GM19025 (cell line): ENCODE measurements at regions not wholly inside any gene's neighbourhood (a gene's known extent, or its start where the extent isn't known, plus 50 kb on each side); places are given as distances from the start of the nearest gene placed in this dataset.

Source experiments
- ATAC-seq: cut with Tn5 transposase; IDR thresholded peaks from one replicate; pipeline ENCODE4 v1.9.1; 2021; ENCODE audit warnings: mild to moderate bottlenecking, low read depth, moderate library complexity; ENCODE audit not compliant: unreplicated experiment

- ATAC-seq: no peak
Observed at GRCh38 chr3:135779024-135779423, 186.5 kb upstream of the PPP2R3A start.

- ATAC-seq: no peak
Observed at GRCh38 chr3:135779590-135780235, 185.8 kb upstream of the PPP2R3A start.

DNA sequence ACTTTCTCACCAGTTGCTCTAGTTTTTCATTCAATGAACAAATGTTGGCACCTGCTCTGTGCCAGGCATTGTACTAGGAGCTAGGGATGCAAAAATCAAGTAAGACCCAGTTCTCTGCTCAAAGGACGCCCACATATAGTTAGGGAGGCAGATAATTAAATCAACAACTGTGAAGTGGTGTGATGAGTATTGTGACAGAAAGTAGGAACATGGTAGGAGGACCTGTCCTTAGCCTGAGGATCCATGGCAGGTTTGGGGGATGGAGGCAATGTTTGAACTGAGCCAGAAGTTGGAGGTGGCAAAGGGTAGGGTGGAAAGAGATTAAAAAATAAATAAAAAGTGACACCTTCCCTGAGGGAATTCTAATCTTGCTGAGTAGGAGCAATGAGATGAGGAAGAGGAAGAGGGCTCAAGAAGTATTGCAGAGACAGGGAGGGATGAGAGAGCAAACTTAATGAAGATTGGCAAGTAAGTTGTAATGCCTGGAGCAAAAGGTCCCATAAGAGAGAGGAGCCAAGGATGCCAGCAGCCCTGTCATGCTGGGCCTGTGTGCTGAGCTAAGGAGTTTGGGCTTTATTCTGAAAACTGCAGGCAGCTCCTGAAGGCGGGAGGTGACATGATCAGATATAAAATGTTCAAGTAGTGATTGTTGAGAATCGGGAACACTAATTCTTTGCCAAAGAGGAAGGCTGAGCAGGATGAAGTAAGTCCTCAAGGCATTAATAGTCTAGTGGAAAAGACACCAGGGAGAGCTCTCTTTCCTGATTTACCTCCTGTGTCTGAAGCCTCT, 184.3 kb upstream of the PPP2R3A start:
- no peak for ATAC-seq

DNA sequence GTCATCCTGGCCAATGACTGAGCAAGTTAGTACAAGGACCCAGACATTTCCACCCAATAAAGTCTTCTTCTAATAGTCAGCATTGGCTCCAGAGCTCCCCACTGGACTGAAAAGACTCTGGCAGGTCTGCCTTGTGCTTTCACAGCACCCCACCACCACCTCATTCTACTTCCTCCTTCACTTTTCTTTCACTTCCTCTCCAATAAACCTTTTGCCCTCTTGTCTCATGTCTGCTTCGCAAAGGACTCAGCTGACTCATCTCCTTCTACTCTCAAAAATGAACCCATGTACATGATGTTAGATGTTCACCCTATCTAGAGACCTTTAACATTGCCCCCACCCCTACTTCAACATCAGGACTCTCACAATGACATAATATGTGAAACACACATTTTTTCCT, 181.0 kb upstream of the PPP2R3A start:
- ATAC-seq: no peak

GRCh38 chr3:135788146-135788545, 177.4 kb upstream of the PPP2R3A start:
- ATAC-seq: no peak

DNA sequence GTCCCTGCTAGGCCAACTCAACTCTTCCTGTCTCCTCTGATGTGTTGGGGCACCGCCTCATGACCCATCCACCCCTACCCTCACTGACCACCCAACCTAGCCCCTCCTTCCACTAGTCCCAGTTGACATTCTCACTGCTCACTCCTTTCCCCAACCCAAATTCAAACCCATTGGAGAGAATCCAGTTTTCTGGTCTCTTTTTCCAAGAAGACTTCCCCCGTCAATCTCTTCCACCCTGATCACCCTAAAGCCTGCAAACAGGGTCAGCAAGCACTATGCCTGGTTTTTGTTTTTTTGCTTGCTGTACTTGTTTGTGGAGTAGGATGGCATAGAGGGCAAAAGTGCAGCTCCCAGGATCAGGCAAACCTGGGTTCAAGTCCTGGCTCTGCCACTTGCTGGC, 176.6 kb upstream of the PPP2R3A start:
- ATAC-seq: no peak

GRCh38 chr3:135792174-135792573, 173.4 kb upstream of the PPP2R3A start:
- ATAC-seq: no peak

- no peak for ATAC-seq
Observed at GRCh38 chr3:135792858-135793475, 172.6 kb upstream of the PPP2R3A start.

DNA sequence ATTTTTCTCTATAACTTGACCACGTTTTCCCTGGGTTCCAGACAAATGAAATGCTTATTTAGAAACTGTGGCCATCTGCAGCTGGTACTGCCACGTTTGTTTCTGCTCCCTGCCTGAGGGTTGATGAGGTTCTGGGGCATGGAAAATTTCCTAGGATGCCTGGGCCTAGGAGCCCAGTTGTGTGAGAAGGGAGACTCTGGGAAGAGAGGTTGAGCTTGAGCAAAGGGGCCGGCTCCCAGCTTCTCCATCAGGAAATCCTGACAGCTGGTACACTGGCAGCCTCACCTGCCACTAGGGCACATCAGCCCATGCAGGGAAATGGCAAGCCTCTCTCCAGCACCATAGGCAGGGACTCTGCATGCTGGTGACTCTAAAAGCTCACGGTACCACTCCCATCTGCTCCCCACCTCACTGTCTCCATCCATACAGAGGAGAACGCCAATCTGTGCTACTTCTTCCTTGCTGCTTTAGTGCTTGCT, 165.4 kb upstream of the PPP2R3A start:
- no peak for ATAC-seq

- no peak for ATAC-seq
Observed at GRCh38 chr3:135801018-135801417, 164.5 kb upstream of the PPP2R3A start.

DNA sequence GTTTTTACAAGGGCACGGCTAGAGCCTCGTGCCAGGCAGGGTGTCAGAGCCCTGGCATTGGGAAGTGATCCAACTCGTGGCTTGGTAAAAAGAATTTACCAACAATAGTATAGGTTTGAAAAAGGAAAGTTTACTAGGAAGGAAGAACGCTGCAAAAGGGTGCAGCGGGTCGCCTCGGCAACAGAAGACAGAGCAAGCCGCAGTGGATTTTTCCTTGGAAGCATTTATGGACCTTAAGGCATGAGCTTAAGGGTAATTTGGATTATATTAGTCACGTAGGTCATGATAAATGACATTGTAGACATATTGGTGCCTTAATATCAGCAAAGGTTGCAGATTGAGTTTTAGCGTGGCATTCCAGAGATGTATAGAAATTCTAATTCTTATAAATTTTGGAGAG, 163.4 kb upstream of the PPP2R3A start:
- ATAC-seq: no peak

DNA sequence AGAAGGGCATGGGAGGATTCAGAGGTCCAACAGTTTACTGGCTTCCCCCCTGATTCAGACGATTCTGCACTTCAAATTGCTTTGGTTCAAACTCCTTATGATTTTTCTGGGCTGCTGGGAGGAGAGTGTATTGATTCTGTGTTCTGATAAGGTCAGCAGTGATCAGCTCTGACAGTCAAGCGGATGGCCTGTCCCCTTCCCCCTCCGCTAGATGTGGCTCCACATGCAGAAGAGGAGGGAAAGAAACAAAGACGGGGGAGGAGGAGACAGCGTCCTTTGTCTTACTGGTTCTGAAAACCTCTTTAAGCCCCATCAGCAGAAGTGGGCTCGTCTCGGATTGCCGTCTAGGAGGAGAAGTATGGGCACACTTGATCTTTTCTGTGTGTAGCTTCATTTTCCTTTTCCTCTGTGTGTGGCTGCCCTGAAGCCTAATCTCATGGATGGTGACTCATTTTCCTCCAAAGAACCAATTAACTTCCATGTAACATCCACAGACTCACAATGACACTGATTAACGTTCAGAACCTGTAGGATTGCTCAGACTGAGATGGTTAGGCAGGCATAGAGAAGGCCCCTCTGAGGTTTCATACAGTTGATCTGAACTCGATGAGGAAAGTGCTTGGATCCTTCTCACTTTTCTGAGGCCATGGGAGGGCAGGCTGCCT, 162.4 kb upstream of the PPP2R3A start:
- ATAC-seq: no peak

GRCh38 chr3:135805752-135806151, 159.8 kb upstream of the PPP2R3A start:
- no peak for ATAC-seq

DNA sequence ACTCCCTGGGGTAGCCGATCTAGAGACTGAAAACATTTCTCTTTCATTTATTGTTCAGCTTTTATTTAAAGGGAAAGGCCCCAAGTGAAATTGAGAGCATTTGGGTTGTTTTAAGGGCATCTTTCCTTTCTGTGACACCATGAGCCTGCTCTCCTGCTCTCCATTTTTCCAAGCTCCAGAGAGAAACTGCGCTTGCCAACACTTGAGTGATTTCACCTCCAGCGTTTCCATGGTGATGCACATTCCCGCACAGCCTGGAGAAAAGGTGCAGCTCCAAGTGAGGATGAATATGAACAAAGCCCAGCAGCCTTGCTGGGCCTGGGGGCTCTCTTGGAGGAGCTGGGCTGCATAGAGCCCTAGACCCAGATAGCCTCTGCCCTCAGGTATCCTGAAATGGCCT, 159.2 kb upstream of the PPP2R3A start:
- no peak for ATAC-seq

- ATAC-seq: no peak
Observed at GRCh38 chr3:135807879-135808278, 157.6 kb upstream of the PPP2R3A start.

DNA sequence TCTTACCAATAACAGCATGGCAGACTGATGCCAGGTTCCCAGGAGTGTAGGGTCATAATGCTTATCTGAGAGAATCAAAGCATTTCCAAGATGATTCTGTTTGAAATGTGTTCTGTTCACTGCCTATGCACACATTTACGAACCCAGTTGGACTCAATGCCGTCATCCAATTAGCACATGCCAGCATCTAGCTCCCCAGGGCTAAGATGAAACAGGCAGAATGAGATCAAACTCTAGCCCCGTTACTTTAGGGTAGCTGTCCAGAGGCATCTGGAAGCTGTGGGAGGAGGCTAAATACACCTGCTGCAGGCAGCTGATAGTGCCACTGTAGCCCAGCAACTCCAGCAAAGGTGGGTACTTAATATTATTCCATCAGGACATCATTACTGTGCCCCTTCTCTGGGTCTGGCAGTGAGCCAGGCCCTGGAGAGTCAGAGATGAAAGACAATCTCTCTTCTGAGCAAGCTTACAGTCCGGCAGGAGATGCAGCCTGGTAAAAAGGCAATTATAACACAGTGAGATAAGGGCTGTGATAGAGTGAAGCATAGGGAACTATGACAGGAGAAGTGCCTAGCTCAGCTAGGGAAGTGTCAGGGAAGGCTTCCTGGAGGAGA, 156.4 kb upstream of the PPP2R3A start:
- no peak for ATAC-seq

DNA sequence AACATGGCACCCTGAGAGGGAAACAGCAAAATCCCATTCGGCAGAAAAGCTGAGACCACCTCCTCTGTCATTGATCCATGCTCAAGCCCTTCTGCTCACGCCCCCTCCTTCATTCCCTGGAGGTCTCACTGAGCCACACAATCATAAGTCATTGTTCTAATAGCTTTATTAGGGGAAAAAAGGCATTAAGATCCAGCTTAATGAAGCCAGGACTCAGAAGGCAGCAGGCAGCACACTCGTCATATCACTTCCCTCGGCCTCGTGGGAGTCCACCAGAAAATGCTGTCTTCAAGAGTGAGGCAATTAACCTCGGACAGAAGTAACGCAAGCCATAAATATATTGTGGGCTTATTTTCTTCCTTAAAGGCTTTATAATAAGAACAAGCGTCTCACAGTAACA, 153.9 kb upstream of the PPP2R3A start:
- no peak for ATAC-seq

- ATAC-seq: no peak
Observed at GRCh38 chr3:135812057-135812456, 153.5 kb upstream of the PPP2R3A start.

- no peak for ATAC-seq
Observed at GRCh38 chr3:135834465-135834864, 131.1 kb upstream of the PPP2R3A start.

DNA sequence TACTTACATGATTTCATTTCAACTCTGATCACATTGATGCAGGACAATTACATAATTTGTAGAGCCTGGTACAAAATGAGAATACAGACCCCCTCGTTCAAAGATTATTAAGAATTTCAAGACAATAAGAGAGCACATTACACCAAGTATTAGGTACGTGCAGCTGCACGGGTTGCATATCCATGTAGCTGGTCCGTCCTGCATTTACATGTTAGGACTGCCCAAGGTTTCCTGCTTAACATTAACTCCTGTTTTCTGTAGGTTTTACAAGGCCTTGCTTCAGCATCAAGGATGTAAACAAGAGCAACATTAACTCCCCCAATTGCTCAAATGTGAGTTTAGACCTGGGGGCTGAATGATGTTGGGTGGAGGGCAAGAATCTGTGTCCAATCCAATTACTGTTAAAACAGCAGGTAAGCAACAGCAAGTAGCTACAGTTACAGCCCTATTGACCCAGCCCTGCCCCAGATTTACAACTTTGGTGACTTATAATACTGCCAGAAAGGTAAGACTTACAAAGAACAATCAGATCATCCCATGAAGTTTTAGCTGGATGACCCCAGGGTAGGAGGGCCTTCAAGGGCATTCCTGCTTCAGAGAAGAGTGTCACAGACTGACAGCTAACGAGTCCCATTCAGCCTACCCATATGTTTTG, 127.4 kb upstream of the PPP2R3A start:
- ATAC-seq: no peak
